H1 (cell line): ENCODE measurements at regions not wholly inside any gene's neighbourhood (a gene's known extent, or its start where the extent isn't known, plus 50 kb on each side); places are given as distances from the start of the nearest gene placed in this dataset.

Experiments
- CHD2 ChIP-seq: IDR thresholded peaks from 2 replicates; pipeline ENCODE4 v1.6.1; 2012; ENCODE audit warnings: low read length, improper control_type of control experiment
- CREB1 ChIP-seq: IDR thresholded peaks from 2 replicates; pipeline ENCODE4 v1.6.1; 2012; ENCODE audit warnings: inconsistent platforms
- CTCF ChIP-seq, 3 experiments: IDR thresholded peaks; 1 replicate in 2 of 3; 2 replicates in 1 of 3; pipeline versions ENCODE4 v1.5.1 to v1.6.1; 2011; ENCODE audit warnings: low read length in 3 of 3, mild to moderate bottlenecking in 3 of 3, inconsistent platforms in 2 of 3, low read depth in 1 of 3, moderate library complexity in 1 of 3; ENCODE audit not compliant: insufficient read depth in 1 of 3; ENCODE audit errors: control extremely low read depth in 1 of 3
- MAFK ChIP-seq: IDR thresholded peaks from 2 replicates; pipeline ENCODE4 v1.6.1; 2012; ENCODE audit warnings: low read depth, mild to moderate bottlenecking, improper control_type of control experiment, low read length
- RAD21 ChIP-seq, 2 experiments: IDR thresholded peaks in 1 of 2; conservative IDR thresholded peaks in 1 of 2; 2 replicates each; pipeline ENCODE4 v1.6.1; 2011; ENCODE audit warnings: low read depth in 2 of 2, low read length in 2 of 2, improper control_type of control experiment in 1 of 2, inconsistent platforms in 1 of 2, mild to moderate bottlenecking in 1 of 2, moderate library complexity in 1 of 2
- TAF1 ChIP-seq: IDR thresholded peaks from 2 replicates; pipeline ENCODE4 v1.6.1; 2011; ENCODE audit warnings: mild to moderate bottlenecking, low read depth, low read length
- TBP ChIP-seq: IDR thresholded peaks from 2 replicates; pipeline ENCODE4 v1.6.1; 2011; ENCODE audit warnings: low read depth, low read length, improper control_type of control experiment
- ZNF274 ChIP-seq: IDR thresholded peaks from 2 replicates; pipeline ENCODE4 v1.7.0; 2012; ENCODE audit warnings: low read length, borderline replicate concordance; ENCODE audit errors: extremely low read depth

- no peak for TF ChIP-seq CTCF (IDR thresholded peaks at IDR 0.05; ENCODE audit: control extremely low read depth in 1 of 3, insufficient read depth in 1 of 3, low read depth in 1 of 3, low read length in 3 of 3)
- no peak for TF ChIP-seq TBP
- no peak for TF ChIP-seq RAD21 (IDR thresholded peaks at IDR 0.05 in 1 of 2, conservative IDR thresholded peaks at IDR 0.05 in 1 of 2; ENCODE audit: low read depth in 2 of 2, low read length in 2 of 2)
- TF ChIP-seq CHD2, result no peak
- TF ChIP-seq MAFK, result no peak
- no peak for TF ChIP-seq TAF1
- no peak for TF ChIP-seq CREB1
- TF ChIP-seq ZNF274, result no peak
Measured at GRCh38 chr5:120073722-120074121, 390.4 kb upstream of the PRR16 start.
